Natural killer cell (primary cell): ENCODE measurements at regions not wholly inside any gene's neighbourhood (a gene's known extent, or its start where the extent isn't known, plus 50 kb on each side); places are given as distances from the start of the nearest gene placed in this dataset.
A peak's percentile ranks its signal among the peaks of the same experiment; 100 is the strongest.

Source experiments
- ATAC-seq, 3 donors: fragments of 150-1000 bp in 2 of 3; fragments of 200-7000 bp in 1 of 3; cut with Tn5 transposase; 1 replicate in 1 of 3; 2 replicates in 2 of 3; pipeline ENCODE4 v1.10.0; 2021; ENCODE audit warnings: mild to moderate bottlenecking in 2 of 3, moderate library complexity in 2 of 3
- DNase-seq, 2 donors: peaks; one replicate each; pipeline versions ENCODE4 v3.0.0 to v3.0.0-alpha.2; 2013 to 2021; ENCODE audit warnings: mixed read lengths in 1 of 2
- H3K27ac ChIP-seq: one replicate; pipeline ENCODE4 v1.5.1; 2013; ENCODE audit warnings: mild to moderate bottlenecking, low read length
- H3K27me3 ChIP-seq: one replicate; pipeline ENCODE4 v1.6.1; 2013; ENCODE audit warnings: low read length; ENCODE audit not compliant: control insufficient read depth, insufficient read depth
- H3K36me3 ChIP-seq: one replicate; pipeline ENCODE4 v1.6.1; 2013; ENCODE audit warnings: low read length; ENCODE audit not compliant: control insufficient read depth, insufficient read depth
- H3K4me1 ChIP-seq: one replicate; pipeline ENCODE4 v1.6.1; 2013; ENCODE audit warnings: low read length; ENCODE audit not compliant: control insufficient read depth, insufficient read depth
- H3K4me3 ChIP-seq: one replicate; pipeline ENCODE4 v1.5.1; 2013; ENCODE audit warnings: low read length
- H3K9me3 ChIP-seq: one replicate; pipeline ENCODE4 v1.6.1; 2013; ENCODE audit warnings: low read length; ENCODE audit not compliant: control insufficient read depth, insufficient read depth
- H3K27ac Mint-ChIP-seq, 2 donors: one replicate each; pipeline ENCODE4 v1.8.0; 2022; ENCODE audit warnings: mild to moderate bottlenecking in 2 of 2, mixed read lengths in 2 of 2, moderate library complexity in 1 of 2
- H3K27me3 Mint-ChIP-seq, 2 donors: one replicate each; pipeline ENCODE4 v1.8.0; 2022; ENCODE audit warnings: low read depth in 2 of 2, mixed read lengths in 2 of 2
- H3K36me3 Mint-ChIP-seq: one replicate; pipeline ENCODE4 v1.8.0; 2022; ENCODE audit warnings: mixed read lengths
- H3K4me1 Mint-ChIP-seq, 2 donors: one replicate each; pipeline ENCODE4 v1.8.0; 2022; ENCODE audit warnings: mixed read lengths in 2 of 2
- H3K4me3 Mint-ChIP-seq: one replicate; pipeline ENCODE4 v1.8.0; 2022; ENCODE audit warnings: mild to moderate bottlenecking, moderate library complexity, mixed read lengths
- H3K9me3 Mint-ChIP-seq, 2 donors: one replicate each; pipeline ENCODE4 v1.8.0; 2022; ENCODE audit warnings: mixed read lengths in 2 of 2
- WGBS: methylation state at CpG from one replicate; pipeline ENCODE4 v1.1.7; 2013; ENCODE audit warnings: missing lambda C conversion rate; ENCODE audit not compliant: insufficient coverage; 5-methylcytosine and 5-hydroxymethylcytosine counted together
- intact Hi-C: fragments of 100-400 bp; cut with micrococcal nuclease; formaldehyde crosslinking; loops from one replicate; pipeline ENCODE4 v1.14.2; 2022
- TF ChIP-seq, protein P1 (sequence below): fragments of 200-600 bp; IDR thresholded peaks from one replicate; pipeline ENCODE4 v1.8.0; 2022; ENCODE audit warnings: antibody characterized with exemption

DNA sequence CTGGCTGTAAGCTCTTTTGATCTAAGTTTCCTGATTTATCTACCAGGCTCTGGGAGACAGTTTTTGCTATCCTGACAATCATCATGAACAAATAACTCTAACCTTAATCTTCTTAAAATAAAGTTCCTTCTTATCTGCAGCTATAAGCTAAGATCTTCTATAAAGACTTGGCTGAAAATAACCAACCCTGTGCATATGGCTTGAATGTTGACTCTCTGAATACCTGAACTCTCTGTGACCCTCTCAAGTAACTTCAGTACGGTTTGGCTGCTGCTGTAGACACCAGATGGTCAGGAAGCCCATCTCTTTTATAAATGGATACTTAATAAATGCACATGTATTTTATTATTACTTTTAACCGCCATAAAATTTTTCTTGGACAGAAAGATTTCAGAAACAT lies 412.4 kb upstream of the CBLB start:
- Mint-ChIP-seq H3K27me3 (peaks cover 0 to 4% of the 10 kb centered on the region in 2 donors), H3K4me3 (no peak overlapping the region), H3K36me3 (no peaks in the 10 kb centered on the region), H3K4me1 (peaks cover 10 to 11% of the 10 kb centered on the region in 2 donors), H3K27ac (no peak overlapping the region), H3K9me3 (no peaks in the 10 kb centered on the region)
- Histone ChIP-seq H3K27me3 (no peaks in the 10 kb centered on the region), H3K4me3 (no peak overlapping the region), H3K36me3 (no peaks in the 10 kb centered on the region), H3K4me1 (no peaks in the 10 kb centered on the region), H3K9me3 (no peaks in the 10 kb centered on the region), H3K27ac (no peak overlapping the region)
- TF ChIP-seq, protein P1, sequence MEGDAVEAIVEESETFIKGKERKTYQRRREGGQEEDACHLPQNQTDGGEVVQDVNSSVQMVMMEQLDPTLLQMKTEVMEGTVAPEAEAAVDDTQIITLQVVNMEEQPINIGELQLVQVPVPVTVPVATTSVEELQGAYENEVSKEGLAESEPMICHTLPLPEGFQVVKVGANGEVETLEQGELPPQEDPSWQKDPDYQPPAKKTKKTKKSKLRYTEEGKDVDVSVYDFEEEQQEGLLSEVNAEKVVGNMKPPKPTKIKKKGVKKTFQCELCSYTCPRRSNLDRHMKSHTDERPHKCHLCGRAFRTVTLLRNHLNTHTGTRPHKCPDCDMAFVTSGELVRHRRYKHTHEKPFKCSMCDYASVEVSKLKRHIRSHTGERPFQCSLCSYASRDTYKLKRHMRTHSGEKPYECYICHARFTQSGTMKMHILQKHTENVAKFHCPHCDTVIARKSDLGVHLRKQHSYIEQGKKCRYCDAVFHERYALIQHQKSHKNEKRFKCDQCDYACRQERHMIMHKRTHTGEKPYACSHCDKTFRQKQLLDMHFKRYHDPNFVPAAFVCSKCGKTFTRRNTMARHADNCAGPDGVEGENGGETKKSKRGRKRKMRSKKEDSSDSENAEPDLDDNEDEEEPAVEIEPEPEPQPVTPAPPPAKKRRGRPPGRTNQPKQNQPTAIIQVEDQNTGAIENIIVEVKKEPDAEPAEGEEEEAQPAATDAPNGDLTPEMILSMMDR = no peak
- DNase-seq (no peak), ATAC-seq (no peak)
- intact Hi-C loops = no loop called here
- WGBS = no CpG with 5 or more reads among the region's 2 CpGs

DNA sequence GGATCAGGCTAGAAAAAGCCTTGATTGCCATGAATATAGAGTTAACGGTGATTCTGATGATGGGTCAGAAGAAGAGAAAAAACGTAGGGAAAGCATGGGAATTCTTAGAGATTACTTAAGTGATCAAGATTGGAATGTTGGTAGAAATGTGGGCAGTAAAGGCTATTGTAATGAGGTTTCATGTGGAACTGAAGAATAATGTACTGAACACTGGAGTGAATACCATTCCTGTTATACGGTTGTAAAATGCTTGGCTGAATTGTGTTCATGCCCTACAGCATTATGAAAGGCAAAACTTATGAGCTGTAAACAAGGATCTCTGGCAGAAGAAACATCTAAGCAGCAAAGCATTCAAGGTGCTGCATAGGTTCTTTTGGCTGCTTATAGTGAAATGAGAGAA lies 414.1 kb upstream of the CBLB start:
- DNase-seq = no peak
- no peaks in the 10 kb centered on the region for H3K4me1 ChIP-seq
- H3K27ac ChIP-seq = no peak overlapping the region
- H3K4me3 Mint-ChIP-seq = no peak overlapping the region
- intact Hi-C loops = no loop called here
- peaks cover 0 to 4% of the 10 kb centered on the region in 2 donors for H3K27me3 Mint-ChIP-seq
- no peak for ATAC-seq
- peaks cover 0 to under 1% of the 10 kb centered on the region in 2 donors for H3K4me1 Mint-ChIP-seq
- no peaks in the 10 kb centered on the region for H3K36me3 Mint-ChIP-seq
- WGBS = 96% methylated on average over 3 of the region's 3 CpGs
- no peaks in the 10 kb centered on the region for H3K36me3 ChIP-seq
- no peaks in the 10 kb centered on the region for H3K9me3 ChIP-seq
- TF ChIP-seq, protein P1 = no peak
- no peak overlapping the region for H3K27ac Mint-ChIP-seq
- H3K4me3 ChIP-seq = no peak overlapping the region
- no peaks in the 10 kb centered on the region for H3K9me3 Mint-ChIP-seq
- H3K27me3 ChIP-seq = no peaks in the 10 kb centered on the region

DNA sequence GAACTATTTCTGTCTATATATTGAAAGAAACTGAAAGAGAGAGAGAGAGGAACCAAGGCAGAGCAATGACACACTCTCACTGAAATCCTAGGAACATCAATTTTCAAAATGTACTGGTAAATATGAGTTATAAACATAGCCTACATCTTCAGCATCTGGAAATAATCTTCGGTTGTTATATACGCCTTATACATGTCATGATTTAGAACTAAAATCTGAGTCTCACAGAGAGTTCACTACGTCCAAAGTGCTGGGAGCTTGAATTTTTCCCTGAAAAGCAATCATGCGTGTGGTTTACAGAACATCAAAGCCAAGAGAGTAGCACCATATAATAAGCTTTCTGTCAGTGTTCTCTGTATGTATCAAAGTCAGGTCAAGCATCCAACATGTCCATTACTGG lies 420.0 kb upstream of the CBLB start:
- Histone ChIP-seq H3K27me3 (no peaks in the 10 kb centered on the region), H3K4me1 (no peaks in the 10 kb centered on the region), H3K4me3 (no peak overlapping the region), H3K36me3 (no peaks in the 10 kb centered on the region), H3K27ac (no peak overlapping the region), H3K9me3 (no peaks in the 10 kb centered on the region)
- TF ChIP-seq, protein P1 = no peak
- ATAC-seq = no peak
- 97% methylated on average over 4 of the region's 4 CpGs for WGBS
- Mint-ChIP-seq H3K9me3 (no peaks in the 10 kb centered on the region), H3K36me3 (no peaks in the 10 kb centered on the region), H3K27ac (no peak overlapping the region), H3K4me1 (peaks cover 7% of the 10 kb centered on the region in 2 donors), H3K4me3 (no peak overlapping the region), H3K27me3 (no peaks in the 10 kb centered on the region)
- no peak for DNase-seq
- intact Hi-C loops = no loop called here

DNA sequence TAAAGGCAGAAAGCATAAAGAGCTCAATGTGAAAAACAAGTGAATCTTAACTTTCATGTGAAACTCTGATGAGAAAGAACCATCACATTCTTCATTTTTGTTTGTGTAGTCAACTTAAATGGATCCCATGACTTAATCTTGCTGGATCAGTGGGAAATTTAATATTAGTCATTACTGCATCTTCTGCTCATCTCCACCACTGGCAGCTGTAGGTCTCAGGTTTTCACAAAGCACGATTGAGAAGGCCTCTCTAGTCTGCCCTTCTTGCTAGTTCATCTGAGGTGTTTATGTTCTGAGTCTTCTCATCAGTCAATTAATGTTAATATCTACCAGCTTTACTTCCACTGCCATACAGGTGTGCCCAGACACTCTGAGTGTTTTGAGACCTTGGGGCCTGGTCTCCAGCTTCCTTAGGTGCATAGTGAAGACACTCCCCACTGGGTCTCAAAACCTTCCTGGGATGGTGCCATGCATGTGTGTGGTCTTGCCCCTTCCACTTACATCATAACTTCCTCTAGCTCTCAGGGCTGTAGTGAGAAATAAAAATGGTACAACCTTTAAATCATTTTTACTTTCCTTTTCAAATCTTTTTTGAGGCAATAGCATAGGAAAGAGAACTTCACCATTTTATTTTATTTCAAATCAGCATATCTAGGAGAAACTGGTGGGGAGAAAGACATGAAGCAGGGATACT lies 421.6 kb upstream of the CBLB start:
- Histone ChIP-seq H3K4me3 (no peak overlapping the region), H3K4me1 (no peaks in the 10 kb centered on the region), H3K27ac (no peak overlapping the region), H3K36me3 (no peaks in the 10 kb centered on the region), H3K27me3 (no peaks in the 10 kb centered on the region), H3K9me3 (no peaks in the 10 kb centered on the region)
- intact Hi-C loops = no loop called here
- H3K27ac Mint-ChIP-seq = peak overlapping the region in 1 of 2 donors; percentile 20
- TF ChIP-seq, protein P1 = no peak
- H3K9me3 Mint-ChIP-seq = no peaks in the 10 kb centered on the region
- H3K4me1 Mint-ChIP-seq = peaks cover 7% of the 10 kb centered on the region in 2 donors
- H3K36me3 Mint-ChIP-seq = no peaks in the 10 kb centered on the region
- H3K4me3 Mint-ChIP-seq = no peak overlapping the region
- ATAC-seq (no peak), DNase-seq (no peak)
- 86% methylated on average over 1 of the region's 1 CpG for WGBS
- no peaks in the 10 kb centered on the region for H3K27me3 Mint-ChIP-seq
